SK-N-SH (cell line): ENCODE measurements at regions not wholly inside any gene's neighbourhood (a gene's known extent, or its start where the extent isn't known, plus 50 kb on each side); places are given as distances from the start of the nearest gene placed in this dataset.

Experiments
- GATA2 ChIP-seq: sonication (generic); formaldehyde crosslinking; IDR thresholded peaks from 2 replicates; pipeline ENCODE4 v1.5.0; 2020; ENCODE audit warnings: mild to moderate bottlenecking, missing genetic modification reagents
- MXI1 ChIP-seq: IDR thresholded peaks from 2 replicates; pipeline ENCODE4 v1.6.1; 2012; ENCODE audit warnings: mild to moderate bottlenecking, low read depth, low read length, improper control_type of control experiment
- TF ChIP-seq, protein P1 (sequence below): IDR thresholded peaks from 2 replicates; pipeline ENCODE4 v1.6.1; 2012; ENCODE audit warnings: mild to moderate bottlenecking, low read depth, low read length, moderate library complexity
- TF ChIP-seq, protein P2 (sequence below): fragments of 200-600 bp; sonication (generic); IDR thresholded peaks from 2 replicates; pipeline ENCODE4 v1.6.1; 2017; ENCODE audit warnings: antibody characterized with exemption, mild to moderate bottlenecking, moderate library complexity
- TF ChIP-seq, protein P3 (sequence below): IDR thresholded peaks from 2 replicates; pipeline ENCODE4 v1.4.0; 2012; ENCODE audit warnings: low read depth

DNA sequence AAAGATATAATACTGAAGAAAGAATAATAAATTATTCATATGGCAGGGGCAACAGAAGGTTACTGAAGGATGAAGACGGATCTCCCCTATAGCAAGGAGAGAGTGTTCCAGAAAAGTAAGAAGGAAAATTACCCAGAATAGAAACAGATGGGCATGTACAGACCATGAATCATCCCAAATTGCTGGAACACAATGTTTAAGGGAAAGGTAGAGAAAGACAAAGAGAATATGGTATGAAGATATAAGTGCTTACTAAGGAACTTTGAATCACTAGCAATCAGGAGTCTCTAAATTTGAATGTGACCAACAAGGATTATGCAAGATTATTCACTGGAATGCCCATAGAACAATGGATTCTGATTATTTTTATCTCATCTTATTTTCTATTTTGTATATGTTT is 375.4 kb downstream of the COL11A1 start:
- TF ChIP-seq, protein P1, sequence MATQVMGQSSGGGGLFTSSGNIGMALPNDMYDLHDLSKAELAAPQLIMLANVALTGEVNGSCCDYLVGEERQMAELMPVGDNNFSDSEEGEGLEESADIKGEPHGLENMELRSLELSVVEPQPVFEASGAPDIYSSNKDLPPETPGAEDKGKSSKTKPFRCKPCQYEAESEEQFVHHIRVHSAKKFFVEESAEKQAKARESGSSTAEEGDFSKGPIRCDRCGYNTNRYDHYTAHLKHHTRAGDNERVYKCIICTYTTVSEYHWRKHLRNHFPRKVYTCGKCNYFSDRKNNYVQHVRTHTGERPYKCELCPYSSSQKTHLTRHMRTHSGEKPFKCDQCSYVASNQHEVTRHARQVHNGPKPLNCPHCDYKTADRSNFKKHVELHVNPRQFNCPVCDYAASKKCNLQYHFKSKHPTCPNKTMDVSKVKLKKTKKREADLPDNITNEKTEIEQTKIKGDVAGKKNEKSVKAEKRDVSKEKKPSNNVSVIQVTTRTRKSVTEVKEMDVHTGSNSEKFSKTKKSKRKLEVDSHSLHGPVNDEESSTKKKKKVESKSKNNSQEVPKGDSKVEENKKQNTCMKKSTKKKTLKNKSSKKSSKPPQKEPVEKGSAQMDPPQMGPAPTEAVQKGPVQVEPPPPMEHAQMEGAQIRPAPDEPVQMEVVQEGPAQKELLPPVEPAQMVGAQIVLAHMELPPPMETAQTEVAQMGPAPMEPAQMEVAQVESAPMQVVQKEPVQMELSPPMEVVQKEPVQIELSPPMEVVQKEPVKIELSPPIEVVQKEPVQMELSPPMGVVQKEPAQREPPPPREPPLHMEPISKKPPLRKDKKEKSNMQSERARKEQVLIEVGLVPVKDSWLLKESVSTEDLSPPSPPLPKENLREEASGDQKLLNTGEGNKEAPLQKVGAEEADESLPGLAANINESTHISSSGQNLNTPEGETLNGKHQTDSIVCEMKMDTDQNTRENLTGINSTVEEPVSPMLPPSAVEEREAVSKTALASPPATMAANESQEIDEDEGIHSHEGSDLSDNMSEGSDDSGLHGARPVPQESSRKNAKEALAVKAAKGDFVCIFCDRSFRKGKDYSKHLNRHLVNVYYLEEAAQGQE: no peak
- TF ChIP-seq GATA2 (CRISPR knock-in tag) (no peak), MXI1 (no peak)
- TF ChIP-seq, protein P2, sequence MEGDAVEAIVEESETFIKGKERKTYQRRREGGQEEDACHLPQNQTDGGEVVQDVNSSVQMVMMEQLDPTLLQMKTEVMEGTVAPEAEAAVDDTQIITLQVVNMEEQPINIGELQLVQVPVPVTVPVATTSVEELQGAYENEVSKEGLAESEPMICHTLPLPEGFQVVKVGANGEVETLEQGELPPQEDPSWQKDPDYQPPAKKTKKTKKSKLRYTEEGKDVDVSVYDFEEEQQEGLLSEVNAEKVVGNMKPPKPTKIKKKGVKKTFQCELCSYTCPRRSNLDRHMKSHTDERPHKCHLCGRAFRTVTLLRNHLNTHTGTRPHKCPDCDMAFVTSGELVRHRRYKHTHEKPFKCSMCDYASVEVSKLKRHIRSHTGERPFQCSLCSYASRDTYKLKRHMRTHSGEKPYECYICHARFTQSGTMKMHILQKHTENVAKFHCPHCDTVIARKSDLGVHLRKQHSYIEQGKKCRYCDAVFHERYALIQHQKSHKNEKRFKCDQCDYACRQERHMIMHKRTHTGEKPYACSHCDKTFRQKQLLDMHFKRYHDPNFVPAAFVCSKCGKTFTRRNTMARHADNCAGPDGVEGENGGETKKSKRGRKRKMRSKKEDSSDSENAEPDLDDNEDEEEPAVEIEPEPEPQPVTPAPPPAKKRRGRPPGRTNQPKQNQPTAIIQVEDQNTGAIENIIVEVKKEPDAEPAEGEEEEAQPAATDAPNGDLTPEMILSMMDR: no peak
- TF ChIP-seq, protein P3, sequence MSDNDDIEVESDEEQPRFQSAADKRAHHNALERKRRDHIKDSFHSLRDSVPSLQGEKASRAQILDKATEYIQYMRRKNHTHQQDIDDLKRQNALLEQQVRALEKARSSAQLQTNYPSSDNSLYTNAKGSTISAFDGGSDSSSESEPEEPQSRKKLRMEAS: no peak
